Lower leg skin (tissue), 3 donors: ENCODE measurements at regions not wholly inside any gene's neighbourhood (a gene's known extent, or its start where the extent isn't known, plus 50 kb on each side); places are given as distances from the start of the nearest gene placed in this dataset.

Source experiments
- POLR2A ChIP-seq, 2 donors: fragments of 450-650 bp; IDR thresholded peaks; one replicate each; pipeline ENCODE4 v1.6.1; 2016 to 2017; ENCODE audit warnings: antibody characterized with exemption in 2 of 2, mild to moderate bottlenecking in 1 of 2, moderate library complexity in 1 of 2
- TF ChIP-seq, protein P1 (sequence below), 3 donors: fragments of 450-650 bp; IDR thresholded peaks; one replicate each; pipeline ENCODE4 v1.5.1; 2016; ENCODE audit warnings: antibody characterized with exemption in 3 of 3, mild to moderate bottlenecking in 3 of 3, moderate library complexity in 2 of 3

DNA sequence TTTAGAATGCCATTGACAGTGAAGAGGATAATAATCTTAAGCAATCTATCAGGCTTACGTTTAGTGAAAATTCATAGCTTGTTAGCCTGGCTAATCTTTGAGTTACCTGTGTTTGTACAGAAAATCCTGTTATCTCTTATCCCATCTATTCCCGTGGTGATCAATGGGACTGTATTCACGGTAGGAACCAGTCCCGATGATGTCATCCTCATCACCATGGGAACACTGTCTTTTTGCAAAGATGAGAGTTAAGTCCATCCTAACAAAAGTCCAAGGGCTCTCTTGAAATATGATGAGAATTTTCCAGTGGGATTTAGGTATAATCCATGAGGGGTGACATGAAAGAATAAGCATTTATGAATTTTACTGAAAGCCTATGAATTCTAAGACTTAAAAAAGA is 762.2 kb downstream of the ETS1 start:
- TF ChIP-seq, protein P1, sequence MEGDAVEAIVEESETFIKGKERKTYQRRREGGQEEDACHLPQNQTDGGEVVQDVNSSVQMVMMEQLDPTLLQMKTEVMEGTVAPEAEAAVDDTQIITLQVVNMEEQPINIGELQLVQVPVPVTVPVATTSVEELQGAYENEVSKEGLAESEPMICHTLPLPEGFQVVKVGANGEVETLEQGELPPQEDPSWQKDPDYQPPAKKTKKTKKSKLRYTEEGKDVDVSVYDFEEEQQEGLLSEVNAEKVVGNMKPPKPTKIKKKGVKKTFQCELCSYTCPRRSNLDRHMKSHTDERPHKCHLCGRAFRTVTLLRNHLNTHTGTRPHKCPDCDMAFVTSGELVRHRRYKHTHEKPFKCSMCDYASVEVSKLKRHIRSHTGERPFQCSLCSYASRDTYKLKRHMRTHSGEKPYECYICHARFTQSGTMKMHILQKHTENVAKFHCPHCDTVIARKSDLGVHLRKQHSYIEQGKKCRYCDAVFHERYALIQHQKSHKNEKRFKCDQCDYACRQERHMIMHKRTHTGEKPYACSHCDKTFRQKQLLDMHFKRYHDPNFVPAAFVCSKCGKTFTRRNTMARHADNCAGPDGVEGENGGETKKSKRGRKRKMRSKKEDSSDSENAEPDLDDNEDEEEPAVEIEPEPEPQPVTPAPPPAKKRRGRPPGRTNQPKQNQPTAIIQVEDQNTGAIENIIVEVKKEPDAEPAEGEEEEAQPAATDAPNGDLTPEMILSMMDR (IDR thresholded peaks at IDR 0.05): no peak
- TF ChIP-seq POLR2A (IDR thresholded peaks at IDR 0.05): no peak
